ENCODE measurements at regions not wholly inside any gene's neighbourhood (a gene's known extent, or its start where the extent isn't known, plus 50 kb on each side); places are given as distances from the start of the nearest gene placed in this dataset.

DNA sequence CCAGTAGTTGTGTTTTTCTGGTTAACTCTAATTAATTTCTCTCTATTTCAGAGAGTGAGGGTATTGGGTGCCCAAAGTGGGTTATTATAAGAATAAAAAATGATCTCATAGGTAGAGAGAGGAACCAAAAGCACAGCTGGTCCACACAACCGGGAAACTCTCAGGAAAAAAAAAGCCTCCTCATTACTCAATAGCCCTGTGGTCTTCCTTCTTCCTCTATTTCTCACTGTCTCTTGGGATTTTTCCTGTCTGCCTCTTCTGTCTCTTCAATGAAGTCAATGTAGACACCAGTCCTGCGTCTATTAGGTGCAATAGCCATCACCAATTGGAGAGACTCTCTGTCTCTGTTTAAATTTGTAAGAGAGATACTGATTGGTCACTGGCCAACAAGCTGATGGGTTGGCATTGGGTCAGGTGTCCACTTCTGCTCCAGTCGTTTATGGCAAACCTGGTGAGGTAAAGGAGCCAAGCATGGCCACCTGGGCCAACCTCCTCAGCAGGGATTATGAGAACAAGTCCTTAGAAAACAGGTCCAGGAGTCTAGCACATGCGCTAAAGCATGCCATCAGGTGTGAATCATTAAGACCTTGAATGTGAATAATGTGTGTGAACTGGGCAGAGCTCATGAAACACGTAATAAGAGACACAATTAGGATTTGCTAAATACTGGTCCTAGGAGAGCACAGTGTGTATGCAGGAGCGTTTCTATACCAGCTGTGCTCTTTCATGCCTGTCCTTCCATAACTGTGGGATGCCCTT lies 443.0 kb upstream of the RUNX1 start:
- TF ChIP-seq, protein P1, sequence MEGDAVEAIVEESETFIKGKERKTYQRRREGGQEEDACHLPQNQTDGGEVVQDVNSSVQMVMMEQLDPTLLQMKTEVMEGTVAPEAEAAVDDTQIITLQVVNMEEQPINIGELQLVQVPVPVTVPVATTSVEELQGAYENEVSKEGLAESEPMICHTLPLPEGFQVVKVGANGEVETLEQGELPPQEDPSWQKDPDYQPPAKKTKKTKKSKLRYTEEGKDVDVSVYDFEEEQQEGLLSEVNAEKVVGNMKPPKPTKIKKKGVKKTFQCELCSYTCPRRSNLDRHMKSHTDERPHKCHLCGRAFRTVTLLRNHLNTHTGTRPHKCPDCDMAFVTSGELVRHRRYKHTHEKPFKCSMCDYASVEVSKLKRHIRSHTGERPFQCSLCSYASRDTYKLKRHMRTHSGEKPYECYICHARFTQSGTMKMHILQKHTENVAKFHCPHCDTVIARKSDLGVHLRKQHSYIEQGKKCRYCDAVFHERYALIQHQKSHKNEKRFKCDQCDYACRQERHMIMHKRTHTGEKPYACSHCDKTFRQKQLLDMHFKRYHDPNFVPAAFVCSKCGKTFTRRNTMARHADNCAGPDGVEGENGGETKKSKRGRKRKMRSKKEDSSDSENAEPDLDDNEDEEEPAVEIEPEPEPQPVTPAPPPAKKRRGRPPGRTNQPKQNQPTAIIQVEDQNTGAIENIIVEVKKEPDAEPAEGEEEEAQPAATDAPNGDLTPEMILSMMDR (IDR thresholded peaks at IDR 0.05; ENCODE audit: insufficient read depth, low read length), result no peak
- TF ChIP-seq POLR2AphosphoS5 (IDR thresholded peaks at IDR 0.05; ENCODE audit: low read depth), result no peak
- TF ChIP-seq, protein P2, sequence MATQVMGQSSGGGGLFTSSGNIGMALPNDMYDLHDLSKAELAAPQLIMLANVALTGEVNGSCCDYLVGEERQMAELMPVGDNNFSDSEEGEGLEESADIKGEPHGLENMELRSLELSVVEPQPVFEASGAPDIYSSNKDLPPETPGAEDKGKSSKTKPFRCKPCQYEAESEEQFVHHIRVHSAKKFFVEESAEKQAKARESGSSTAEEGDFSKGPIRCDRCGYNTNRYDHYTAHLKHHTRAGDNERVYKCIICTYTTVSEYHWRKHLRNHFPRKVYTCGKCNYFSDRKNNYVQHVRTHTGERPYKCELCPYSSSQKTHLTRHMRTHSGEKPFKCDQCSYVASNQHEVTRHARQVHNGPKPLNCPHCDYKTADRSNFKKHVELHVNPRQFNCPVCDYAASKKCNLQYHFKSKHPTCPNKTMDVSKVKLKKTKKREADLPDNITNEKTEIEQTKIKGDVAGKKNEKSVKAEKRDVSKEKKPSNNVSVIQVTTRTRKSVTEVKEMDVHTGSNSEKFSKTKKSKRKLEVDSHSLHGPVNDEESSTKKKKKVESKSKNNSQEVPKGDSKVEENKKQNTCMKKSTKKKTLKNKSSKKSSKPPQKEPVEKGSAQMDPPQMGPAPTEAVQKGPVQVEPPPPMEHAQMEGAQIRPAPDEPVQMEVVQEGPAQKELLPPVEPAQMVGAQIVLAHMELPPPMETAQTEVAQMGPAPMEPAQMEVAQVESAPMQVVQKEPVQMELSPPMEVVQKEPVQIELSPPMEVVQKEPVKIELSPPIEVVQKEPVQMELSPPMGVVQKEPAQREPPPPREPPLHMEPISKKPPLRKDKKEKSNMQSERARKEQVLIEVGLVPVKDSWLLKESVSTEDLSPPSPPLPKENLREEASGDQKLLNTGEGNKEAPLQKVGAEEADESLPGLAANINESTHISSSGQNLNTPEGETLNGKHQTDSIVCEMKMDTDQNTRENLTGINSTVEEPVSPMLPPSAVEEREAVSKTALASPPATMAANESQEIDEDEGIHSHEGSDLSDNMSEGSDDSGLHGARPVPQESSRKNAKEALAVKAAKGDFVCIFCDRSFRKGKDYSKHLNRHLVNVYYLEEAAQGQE (IDR thresholded peaks at IDR 0.05; ENCODE audit: insufficient replicate concordance, low read depth), result no peak
- no peak for TF ChIP-seq SPI1 (IDR thresholded peaks at IDR 0.05; ENCODE audit: borderline replicate concordance, low read depth)
- no peak for TF ChIP-seq GABPA (IDR thresholded peaks at IDR 0.05; ENCODE audit: low read depth)

All from HL-60 (cell line).